H1 (cell line): ENCODE measurements at regions not wholly inside any gene's neighbourhood (a gene's known extent, or its start where the extent isn't known, plus 50 kb on each side); places are given as distances from the start of the nearest gene placed in this dataset.

Source experiments
- CBX5 ChIP-seq: fragments of 300-800, 300-1000 bp; sonication (generic); IDR thresholded peaks from 2 replicates; pipeline ENCODE4 v1.7.1; 2016; ENCODE audit warnings: antibody characterized with exemption, low read length, low read depth
- POLR2A ChIP-seq, 2 experiments: IDR thresholded peaks; 1 replicate in 1 of 2; 2 replicates in 1 of 2; pipeline ENCODE4 v1.6.1; 2011; ENCODE audit warnings: low read depth in 2 of 2, low read length in 2 of 2, mild to moderate bottlenecking in 2 of 2; ENCODE audit errors: control extremely low read depth in 1 of 2
- POLR2AphosphoS5 ChIP-seq: IDR thresholded peaks from 2 replicates; pipeline ENCODE4 v1.6.1; 2011; ENCODE audit warnings: low read depth, low read length
- RNF2 ChIP-seq: fragments of 200-900, 300-1000 bp; sonication (generic); IDR thresholded peaks from 2 replicates; pipeline ENCODE4 v1.7.1; 2016; ENCODE audit warnings: borderline replicate concordance, low read depth, mild to moderate bottlenecking, antibody characterized with exemption, low read length; ENCODE audit not compliant: poor library complexity, severe bottlenecking; ENCODE audit errors: missing control alignments
- RXRA ChIP-seq: IDR thresholded peaks from 2 replicates; pipeline ENCODE4 v1.6.1; 2011; ENCODE audit warnings: low read depth, mild to moderate bottlenecking, low read length, moderate library complexity; ENCODE audit not compliant: insufficient read depth
- SAP30 ChIP-seq: fragments of 300-600 bp; sonication (generic); IDR thresholded peaks from 2 replicates; pipeline ENCODE4 v1.7.1; 2012; ENCODE audit warnings: low read length, moderate library complexity, mild to moderate bottlenecking, inconsistent platforms; ENCODE audit not compliant: insufficient read depth, insufficient replicate concordance
- SP1 ChIP-seq: IDR thresholded peaks from 2 replicates; pipeline ENCODE4 v1.6.1; 2011; ENCODE audit warnings: low read depth, low read length
- SP4 ChIP-seq: IDR thresholded peaks from 2 replicates; pipeline ENCODE4 v1.6.1; 2012; ENCODE audit warnings: low read length, inconsistent platforms
- TF ChIP-seq, protein P1 (sequence below), 3 experiments: IDR thresholded peaks; 1 replicate in 2 of 3; 2 replicates in 1 of 3; pipeline versions ENCODE4 v1.5.1 to v1.6.1; 2011; ENCODE audit warnings: low read length in 3 of 3, mild to moderate bottlenecking in 3 of 3, inconsistent platforms in 2 of 3, low read depth in 1 of 3, moderate library complexity in 1 of 3; ENCODE audit not compliant: insufficient read depth in 1 of 3; ENCODE audit errors: control extremely low read depth in 1 of 3
- TF ChIP-seq, protein P2 (sequence below): IDR thresholded peaks from 2 replicates; pipeline ENCODE4 v1.6.1; 2012; ENCODE audit warnings: low read length, inconsistent platforms
- TF ChIP-seq, protein P3 (sequence below): IDR thresholded peaks from 2 replicates; pipeline ENCODE4 v1.6.1; 2011; ENCODE audit warnings: low read length, improper control_type of control experiment

DNA sequence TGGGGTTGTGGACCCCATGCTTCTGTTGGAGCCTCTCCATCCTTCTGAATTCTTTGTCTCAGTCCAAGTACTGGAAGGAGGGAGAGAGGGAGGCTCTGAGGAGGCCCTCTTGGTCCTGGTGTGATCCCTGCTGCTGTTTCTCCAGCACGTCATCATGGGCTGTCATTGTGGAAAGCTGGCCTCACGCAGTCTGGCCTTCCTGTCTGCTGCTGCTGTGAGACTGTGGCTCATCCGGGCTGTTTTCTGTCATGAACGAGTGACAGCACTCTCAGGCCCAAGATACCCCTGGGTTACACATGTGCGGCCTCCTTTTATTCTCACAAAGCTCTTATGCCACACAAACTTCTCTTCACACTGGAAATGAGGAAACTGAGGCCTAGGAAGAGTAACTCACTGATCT is 499.3 kb downstream of the CCDC171 start:
- TF ChIP-seq, protein P1, sequence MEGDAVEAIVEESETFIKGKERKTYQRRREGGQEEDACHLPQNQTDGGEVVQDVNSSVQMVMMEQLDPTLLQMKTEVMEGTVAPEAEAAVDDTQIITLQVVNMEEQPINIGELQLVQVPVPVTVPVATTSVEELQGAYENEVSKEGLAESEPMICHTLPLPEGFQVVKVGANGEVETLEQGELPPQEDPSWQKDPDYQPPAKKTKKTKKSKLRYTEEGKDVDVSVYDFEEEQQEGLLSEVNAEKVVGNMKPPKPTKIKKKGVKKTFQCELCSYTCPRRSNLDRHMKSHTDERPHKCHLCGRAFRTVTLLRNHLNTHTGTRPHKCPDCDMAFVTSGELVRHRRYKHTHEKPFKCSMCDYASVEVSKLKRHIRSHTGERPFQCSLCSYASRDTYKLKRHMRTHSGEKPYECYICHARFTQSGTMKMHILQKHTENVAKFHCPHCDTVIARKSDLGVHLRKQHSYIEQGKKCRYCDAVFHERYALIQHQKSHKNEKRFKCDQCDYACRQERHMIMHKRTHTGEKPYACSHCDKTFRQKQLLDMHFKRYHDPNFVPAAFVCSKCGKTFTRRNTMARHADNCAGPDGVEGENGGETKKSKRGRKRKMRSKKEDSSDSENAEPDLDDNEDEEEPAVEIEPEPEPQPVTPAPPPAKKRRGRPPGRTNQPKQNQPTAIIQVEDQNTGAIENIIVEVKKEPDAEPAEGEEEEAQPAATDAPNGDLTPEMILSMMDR (IDR thresholded peaks at IDR 0.05; ENCODE audit: control extremely low read depth in 1 of 3, insufficient read depth in 1 of 3, low read depth in 1 of 3, low read length in 3 of 3) = no peak
- TF ChIP-seq SAP30 = no peak
- TF ChIP-seq RXRA = no peak
- no peak for TF ChIP-seq POLR2A (IDR thresholded peaks at IDR 0.05; ENCODE audit: control extremely low read depth in 1 of 2, low read depth in 2 of 2, low read length in 2 of 2)
- TF ChIP-seq, protein P2, sequence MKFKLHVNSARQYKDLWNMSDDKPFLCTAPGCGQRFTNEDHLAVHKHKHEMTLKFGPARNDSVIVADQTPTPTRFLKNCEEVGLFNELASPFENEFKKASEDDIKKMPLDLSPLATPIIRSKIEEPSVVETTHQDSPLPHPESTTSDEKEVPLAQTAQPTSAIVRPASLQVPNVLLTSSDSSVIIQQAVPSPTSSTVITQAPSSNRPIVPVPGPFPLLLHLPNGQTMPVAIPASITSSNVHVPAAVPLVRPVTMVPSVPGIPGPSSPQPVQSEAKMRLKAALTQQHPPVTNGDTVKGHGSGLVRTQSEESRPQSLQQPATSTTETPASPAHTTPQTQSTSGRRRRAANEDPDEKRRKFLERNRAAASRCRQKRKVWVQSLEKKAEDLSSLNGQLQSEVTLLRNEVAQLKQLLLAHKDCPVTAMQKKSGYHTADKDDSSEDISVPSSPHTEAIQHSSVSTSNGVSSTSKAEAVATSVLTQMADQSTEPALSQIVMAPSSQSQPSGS = no peak
- TF ChIP-seq, protein P3, sequence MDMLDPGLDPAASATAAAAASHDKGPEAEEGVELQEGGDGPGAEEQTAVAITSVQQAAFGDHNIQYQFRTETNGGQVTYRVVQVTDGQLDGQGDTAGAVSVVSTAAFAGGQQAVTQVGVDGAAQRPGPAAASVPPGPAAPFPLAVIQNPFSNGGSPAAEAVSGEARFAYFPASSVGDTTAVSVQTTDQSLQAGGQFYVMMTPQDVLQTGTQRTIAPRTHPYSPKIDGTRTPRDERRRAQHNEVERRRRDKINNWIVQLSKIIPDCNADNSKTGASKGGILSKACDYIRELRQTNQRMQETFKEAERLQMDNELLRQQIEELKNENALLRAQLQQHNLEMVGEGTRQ = no peak
- TF ChIP-seq RNF2 = no peak
- TF ChIP-seq POLR2AphosphoS5 = no peak
- no peak for TF ChIP-seq CBX5
- TF ChIP-seq SP1 = no peak
- TF ChIP-seq SP4 = no peak
